IgD-negative memory B cell (primary cell): ENCODE measurements at regions not wholly inside any gene's neighbourhood (a gene's known extent, or its start where the extent isn't known, plus 50 kb on each side); places are given as distances from the start of the nearest gene placed in this dataset.
"Not testable (repeated sequence)": the region's sequence is repeated elsewhere in the genome, so short reads cannot be mapped to it uniquely, and the experiment has no call there.

ENCODE experiments used
- H3K27ac Mint-ChIP-seq, 3 donors: one replicate each; pipeline ENCODE4 v1.8.0; 2020 to 2022; ENCODE audit warnings: mild to moderate bottlenecking in 3 of 3, mixed read lengths in 3 of 3, moderate library complexity in 1 of 3
- H3K27me3 Mint-ChIP-seq: one replicate; pipeline ENCODE4 v1.8.0; 2021; ENCODE audit warnings: mixed read lengths
- H3K36me3 Mint-ChIP-seq: one replicate; pipeline ENCODE4 v1.8.0; 2020; ENCODE audit warnings: mild to moderate bottlenecking, mixed read lengths
- H3K4me1 Mint-ChIP-seq, 3 donors: one replicate each; pipeline ENCODE4 v1.8.0; 2020 to 2022; ENCODE audit warnings: mixed read lengths in 3 of 3, mild to moderate bottlenecking in 1 of 3
- H3K4me3 Mint-ChIP-seq, 4 donors: one replicate each; pipeline ENCODE4 v1.8.0; 2020 to 2022; ENCODE audit warnings: mild to moderate bottlenecking in 4 of 4, mixed read lengths in 4 of 4, moderate library complexity in 3 of 4
- H3K9me3 Mint-ChIP-seq, 3 donors: one replicate each; pipeline ENCODE4 v1.8.0; 2020 to 2021; ENCODE audit warnings: mixed read lengths in 3 of 3, mild to moderate bottlenecking in 1 of 3

DNA sequence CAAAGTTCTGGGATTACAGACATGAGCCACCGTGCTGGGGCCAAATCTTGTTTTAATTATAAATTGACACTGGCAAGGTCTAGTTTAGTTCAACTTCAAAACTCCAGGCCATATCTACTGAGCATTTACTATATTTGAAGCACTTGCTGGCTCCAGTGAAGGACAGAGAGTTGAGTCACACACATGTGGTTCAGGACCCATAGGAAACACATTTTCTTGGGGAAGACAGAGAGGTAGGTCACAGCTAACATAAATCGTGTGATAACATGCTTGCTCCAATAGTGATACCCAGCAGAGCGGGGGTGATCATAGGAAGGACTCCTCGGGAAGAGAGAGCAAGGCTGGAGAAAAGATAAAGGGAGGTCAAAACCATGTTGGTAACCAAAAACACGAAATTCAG lies 170.6 kb upstream of the TSC22D1 start:
- H3K4me3 Mint-ChIP-seq, result no peak overlapping the region
- H3K27me3 Mint-ChIP-seq, result peaks cover 1% of the 10 kb centered on the region

DNA sequence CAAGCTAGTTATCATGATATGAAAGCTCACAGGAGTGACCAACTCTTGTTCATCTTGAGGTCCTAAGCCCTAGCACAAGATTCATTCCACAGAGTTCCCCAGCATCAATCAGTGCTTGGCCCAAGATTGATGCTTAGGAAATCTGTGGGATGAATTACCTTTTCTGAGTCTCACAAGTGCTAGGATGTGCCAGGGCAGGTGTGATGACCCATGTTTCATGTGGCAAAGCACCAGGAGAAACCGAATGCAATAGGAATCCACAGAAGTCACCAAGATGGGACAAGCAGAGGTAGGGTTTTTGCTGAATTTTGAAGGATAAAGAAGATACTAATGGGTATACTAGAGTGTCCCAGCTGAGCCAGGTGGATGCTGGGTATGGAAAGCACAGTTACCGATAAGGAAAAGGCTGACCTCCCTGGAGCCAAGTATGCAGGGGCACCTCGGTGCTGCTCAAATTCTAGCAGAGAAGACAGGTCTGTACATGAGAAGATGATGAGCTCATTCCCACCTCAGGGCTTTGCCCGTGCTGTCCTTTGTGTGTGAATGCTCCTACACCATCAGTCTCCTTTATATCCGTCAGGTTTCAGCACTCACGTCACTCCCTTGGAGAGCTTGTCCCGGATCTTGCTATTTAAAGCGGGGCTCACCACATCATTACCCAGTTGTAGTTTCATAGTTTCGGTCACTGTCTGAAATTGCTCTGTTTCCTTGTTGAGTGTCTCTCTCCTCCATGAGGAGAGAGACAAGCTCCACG lies 168.9 kb upstream of the TSC22D1 start:
- no peaks in the 10 kb centered on the region for H3K27me3 Mint-ChIP-seq
- H3K27ac Mint-ChIP-seq, result no peak overlapping the region
- peaks cover 0 to 1% (median 0%) of the 10 kb centered on the region in 3 donors for H3K4me1 Mint-ChIP-seq
- peaks cover 1% of the 10 kb centered on the region for H3K36me3 Mint-ChIP-seq
- no peak overlapping the region for H3K4me3 Mint-ChIP-seq
- H3K9me3 Mint-ChIP-seq, result peaks cover 0 to 6% (median 2%) of the 10 kb centered on the region in 3 donors

More for the DNA sequence above, 170.6 kb upstream of the TSC22D1 start:
- Mint-ChIP-seq H3K9me3 (peaks cover 0 to 6% (median 2%) of the 10 kb centered on the region in 3 donors), H3K27ac (no peak overlapping the region), H3K4me1 (peaks cover 0 to 1% (median 0%) of the 10 kb centered on the region in 3 donors), H3K36me3 (peaks cover 1% of the 10 kb centered on the region)

DNA sequence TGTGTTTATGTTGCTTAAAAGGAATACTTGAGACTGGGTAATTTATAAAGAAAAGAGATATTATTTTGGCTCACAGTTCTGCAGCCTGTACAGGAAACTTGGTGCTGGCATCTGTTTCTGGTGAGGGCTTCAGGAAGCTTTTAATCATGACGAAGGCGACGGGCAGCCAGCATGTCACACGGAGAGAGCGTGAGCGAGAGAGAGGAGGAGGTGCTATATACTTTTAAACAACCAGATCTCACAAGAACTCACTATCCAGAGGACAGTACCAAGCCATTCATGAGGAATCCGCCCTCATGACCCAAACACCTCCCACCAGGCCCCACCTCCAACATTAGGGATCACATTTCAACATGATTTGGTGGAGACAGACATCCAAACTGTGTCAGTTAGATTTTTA lies 163.4 kb upstream of the TSC22D1 start:
- H3K4me1 Mint-ChIP-seq, result no peaks in the 10 kb centered on the region
- no peak overlapping the region for H3K4me3 Mint-ChIP-seq
- peaks cover 0 to 6% (median 0%) of the 10 kb centered on the region in 3 donors for H3K9me3 Mint-ChIP-seq
- no peak overlapping the region for H3K27ac Mint-ChIP-seq
- H3K27me3 Mint-ChIP-seq, result peaks cover 2% of the 10 kb centered on the region
- H3K36me3 Mint-ChIP-seq, result peaks cover 1% of the 10 kb centered on the region

DNA sequence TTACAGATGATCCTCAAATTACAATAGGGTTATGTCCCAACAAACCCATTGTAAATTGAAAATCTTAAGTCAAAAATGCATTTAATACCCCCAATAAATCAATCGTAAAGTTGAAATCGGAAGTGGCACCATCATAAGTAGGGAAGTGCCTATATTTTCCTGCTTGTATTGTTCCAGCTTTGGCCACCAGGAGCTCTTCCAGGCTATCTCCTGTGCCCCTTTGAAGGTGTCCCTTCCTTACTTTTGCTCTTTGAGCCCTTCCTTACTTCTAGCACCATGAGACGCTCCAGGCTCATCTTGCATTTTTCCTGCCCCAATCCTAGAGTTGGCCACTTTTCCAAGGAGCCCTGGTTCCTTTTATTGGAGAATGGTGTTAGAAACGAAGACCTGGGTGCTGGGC lies 163.0 kb upstream of the TSC22D1 start:
- peaks cover 2% of the 10 kb centered on the region for H3K27me3 Mint-ChIP-seq

DNA sequence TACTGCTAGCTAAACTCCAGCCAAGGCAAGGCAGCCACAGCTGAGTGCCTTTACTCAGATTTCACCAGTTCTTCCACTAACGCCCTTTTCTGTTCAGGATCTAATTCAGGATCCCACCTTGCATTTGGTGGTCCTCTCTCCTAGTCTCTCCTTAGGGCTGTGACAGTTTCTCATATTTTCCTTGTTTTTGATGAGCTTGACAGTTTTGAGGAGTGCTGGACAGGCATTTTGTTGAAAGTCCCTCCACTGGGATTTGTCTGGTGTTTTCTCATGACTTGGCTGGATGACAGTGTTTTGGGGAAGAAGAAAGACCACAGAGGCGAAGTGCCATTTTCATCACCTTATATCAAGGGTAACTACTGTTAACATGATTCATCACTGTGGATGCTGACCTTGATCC lies 162.3 kb upstream of the TSC22D1 start:
- Mint-ChIP-seq H3K4me3 (no peak overlapping the region), H3K27ac (no peak overlapping the region), H3K36me3 (no peaks in the 10 kb centered on the region), H3K9me3 (peaks cover 0 to 1% (median 0%) of the 10 kb centered on the region in 3 donors), H3K4me1 (no peaks in the 10 kb centered on the region), H3K27me3 (peaks cover 2% of the 10 kb centered on the region)

More for the DNA sequence above, 163.0 kb upstream of the TSC22D1 start:
- no peak overlapping the region for H3K27ac Mint-ChIP-seq
- no peak overlapping the region for H3K4me3 Mint-ChIP-seq
- no peaks in the 10 kb centered on the region for H3K4me1 Mint-ChIP-seq
- peaks cover 0 to 6% (median 0%) of the 10 kb centered on the region in 3 donors for H3K9me3 Mint-ChIP-seq
- H3K36me3 Mint-ChIP-seq, result peaks cover 1% of the 10 kb centered on the region

DNA sequence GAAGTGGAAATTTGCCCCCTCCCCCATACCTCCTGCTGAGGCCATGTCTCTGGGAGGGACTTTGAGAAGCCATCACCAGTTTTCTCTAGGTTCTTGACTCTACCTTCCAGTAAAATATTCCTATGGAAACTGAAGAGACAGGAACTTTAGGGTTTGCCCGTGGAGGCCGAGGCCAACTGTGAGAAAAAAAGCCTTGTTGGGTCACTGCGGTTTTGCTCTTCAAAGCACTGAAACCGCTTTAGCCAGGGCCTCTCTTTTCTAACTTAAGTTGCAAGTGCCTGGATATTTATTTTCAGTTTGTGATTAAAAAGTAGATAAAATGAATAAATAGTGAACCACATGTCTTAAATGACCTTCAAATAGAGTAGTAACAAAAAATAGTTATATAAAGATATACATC lies 159.7 kb upstream of the TSC22D1 start:
- H3K9me3 Mint-ChIP-seq, result peaks cover 0 to 4% (median 0%) of the 10 kb centered on the region in 3 donors
- no peak overlapping the region for H3K27ac Mint-ChIP-seq
- H3K4me1 Mint-ChIP-seq, result no peaks in the 10 kb centered on the region
- H3K36me3 Mint-ChIP-seq, result no peaks in the 10 kb centered on the region
- H3K27me3 Mint-ChIP-seq, result peaks cover 2% of the 10 kb centered on the region
- no peak overlapping the region for H3K4me3 Mint-ChIP-seq

DNA sequence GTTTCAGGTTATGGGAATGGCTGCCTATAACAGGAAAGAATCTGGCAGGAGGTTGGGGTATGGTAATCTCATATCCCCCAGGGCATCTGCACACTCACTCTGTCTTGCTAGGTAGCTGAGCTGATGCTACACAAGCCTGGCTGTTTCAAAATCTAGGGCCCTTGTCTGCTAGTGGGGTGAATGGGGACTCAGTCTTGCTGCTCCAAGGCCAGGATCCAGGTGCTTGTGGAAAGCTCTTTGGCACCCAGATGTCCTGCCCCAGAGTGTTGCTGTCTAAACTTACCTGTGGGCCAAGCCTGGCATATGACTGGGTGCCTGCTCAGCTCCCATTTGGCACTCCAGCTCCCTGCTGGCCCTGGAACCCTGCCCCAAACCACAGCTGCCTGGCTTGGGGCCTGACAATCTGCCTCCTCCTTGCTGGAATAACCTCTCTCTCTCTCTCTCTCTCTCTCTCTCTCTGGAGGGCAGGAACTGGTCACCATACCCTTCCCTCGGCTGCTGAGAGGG lies 158.1 kb upstream of the TSC22D1 start:
- Mint-ChIP-seq H3K9me3 (peaks cover 0 to 4% (median 0%) of the 10 kb centered on the region in 3 donors), H3K4me3 (peak overlapping the region in 1 of 4 donors; percentile 67), H3K36me3 (no peaks in the 10 kb centered on the region), H3K4me1 (no peaks in the 10 kb centered on the region), H3K27me3 (peaks cover 5% of the 10 kb centered on the region), H3K27ac (peak overlapping the region in 1 of 3 donors; percentile 57)

DNA sequence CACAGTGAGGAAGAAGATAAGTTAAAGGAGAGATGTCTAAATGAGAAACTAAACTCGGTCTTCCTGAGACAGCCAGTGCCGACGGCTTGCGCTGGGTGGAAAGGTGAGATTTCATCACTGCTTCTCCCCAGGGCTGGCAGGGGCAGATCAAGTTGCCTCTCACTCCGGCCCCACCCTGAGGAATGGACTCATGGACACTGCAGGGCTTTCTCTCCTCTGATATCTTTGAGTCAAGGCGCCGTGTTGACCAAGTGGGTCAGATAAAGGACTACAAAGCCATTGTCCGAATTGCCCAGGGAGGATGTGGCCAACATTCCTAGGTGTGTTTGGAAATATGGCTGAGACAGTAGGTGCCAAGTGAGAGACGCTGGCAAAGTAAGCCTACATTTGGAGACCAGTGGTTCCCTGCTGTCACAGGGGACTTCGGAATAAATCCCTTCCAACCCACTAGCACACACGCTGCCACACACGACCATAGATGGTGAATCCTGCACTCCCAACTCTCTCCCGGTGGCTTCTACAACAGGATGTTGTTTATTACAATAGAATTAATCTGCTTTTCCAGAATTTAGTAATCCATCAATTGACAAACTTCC lies 156.5 kb upstream of the TSC22D1 start:
- Mint-ChIP-seq H3K9me3 (peaks cover 0 to 4% (median 0%) of the 10 kb centered on the region in 3 donors), H3K4me3 (no peak overlapping the region), H3K36me3 (no peaks in the 10 kb centered on the region), H3K4me1 (no peaks in the 10 kb centered on the region), H3K27me3 (peaks cover 5% of the 10 kb centered on the region), H3K27ac (no peak overlapping the region)

DNA sequence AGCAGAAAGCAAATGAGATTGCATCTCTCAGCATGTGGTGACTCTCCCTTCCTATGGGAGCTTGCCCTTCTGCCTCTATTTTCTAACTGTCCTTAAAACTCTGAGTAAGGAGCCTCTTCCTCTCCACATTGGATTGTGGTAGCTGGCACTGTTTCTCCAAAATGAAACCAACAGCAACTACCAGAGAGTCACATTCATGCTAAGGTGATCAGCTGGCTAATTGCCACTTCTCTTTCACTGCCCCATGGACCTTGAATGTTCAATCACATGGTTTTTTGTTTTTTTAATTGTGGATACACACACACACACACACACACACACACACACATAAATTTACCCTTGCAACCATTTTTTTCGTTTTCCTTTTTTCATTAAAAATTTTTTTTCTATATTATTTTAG lies 154.7 kb upstream of the TSC22D1 start:
- Mint-ChIP-seq H3K9me3 (peaks cover 0 to 4% (median 0%) of the 10 kb centered on the region in 3 donors), H3K4me3 (no peak overlapping the region), H3K27me3 (peaks cover 5% of the 10 kb centered on the region), H3K4me1 (no peaks in the 10 kb centered on the region), H3K36me3 (peaks cover 2% of the 10 kb centered on the region), H3K27ac (no peak overlapping the region)

DNA sequence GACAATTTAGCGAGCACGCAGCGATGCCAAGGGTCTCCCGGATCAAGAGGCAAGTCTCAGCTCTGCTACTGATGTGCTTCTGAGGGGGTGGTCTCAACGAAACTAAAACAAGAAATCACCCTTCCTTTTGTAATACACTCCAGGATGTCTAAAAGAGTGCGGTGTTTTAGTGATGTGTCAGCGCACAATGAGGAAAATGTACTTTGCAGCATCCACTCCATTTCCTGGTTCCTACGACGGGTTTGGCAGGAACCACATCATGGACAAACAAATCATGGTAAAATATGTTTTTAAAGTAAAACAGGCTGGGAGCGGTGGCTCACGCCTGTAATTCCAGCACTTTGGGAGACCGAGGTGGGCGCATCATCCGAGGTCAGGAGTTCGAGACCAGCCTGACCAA lies 154.0 kb upstream of the TSC22D1 start:
- Mint-ChIP-seq H3K4me1 (no peaks in the 10 kb centered on the region), H3K27me3 (peaks cover 5% of the 10 kb centered on the region), H3K9me3 (peaks cover 0 to 4% (median 0%) of the 10 kb centered on the region in 3 donors), H3K4me3 (peak overlapping the region in 1 of 4 donors; percentile 62), H3K36me3 (peaks cover 2% of the 10 kb centered on the region), H3K27ac (no peak overlapping the region)

DNA sequence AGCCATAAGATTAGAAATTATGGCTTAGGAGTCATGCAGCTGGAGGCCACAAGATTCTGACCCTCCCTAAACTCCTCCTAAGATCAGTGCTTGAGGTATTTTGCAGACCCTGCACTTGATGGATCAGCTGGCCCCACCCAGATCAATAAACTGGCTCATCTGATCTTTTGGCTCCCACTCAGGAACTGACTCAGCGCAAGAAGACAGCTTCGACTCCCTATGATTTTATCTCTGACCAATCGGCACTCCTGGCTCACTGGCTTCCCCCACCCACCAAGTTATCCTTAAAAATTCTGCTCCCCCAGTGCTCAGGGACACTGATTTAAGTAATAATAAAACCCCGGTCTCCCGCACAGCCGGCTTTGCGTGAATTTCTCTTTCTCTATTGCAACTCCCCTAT lies 151.5 kb upstream of the TSC22D1 start:
- H3K4me1 Mint-ChIP-seq, H3K36me3 Mint-ChIP-seq, H3K27me3 Mint-ChIP-seq, H3K4me3 Mint-ChIP-seq, H3K9me3 Mint-ChIP-seq, H3K27ac Mint-ChIP-seq: not testable (repeated sequence)

DNA sequence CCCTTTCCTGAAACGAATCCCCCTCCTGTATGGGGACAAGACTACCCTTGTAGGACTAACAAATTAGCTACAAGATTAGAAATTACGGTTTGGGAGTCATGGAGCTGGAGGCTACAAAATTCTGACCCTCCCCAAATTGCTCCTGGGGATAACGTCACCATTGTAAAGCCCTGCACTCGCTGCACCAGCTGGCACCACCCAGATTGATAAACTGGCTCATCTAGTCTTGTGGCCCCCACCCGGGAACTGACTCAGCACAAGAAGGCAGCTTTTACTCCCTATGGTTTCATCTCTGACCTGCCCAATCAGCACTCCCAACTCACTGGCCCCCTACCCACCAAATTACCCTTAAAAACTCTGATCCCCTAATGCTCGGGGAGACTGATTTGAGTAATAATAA lies 150.6 kb upstream of the TSC22D1 start:
- no peak overlapping the region for H3K27ac Mint-ChIP-seq
- H3K4me1 Mint-ChIP-seq, result no peaks in the 10 kb centered on the region
- H3K27me3 Mint-ChIP-seq, result peaks cover 3% of the 10 kb centered on the region
- no peak overlapping the region for H3K4me3 Mint-ChIP-seq
- peaks cover 0 to 6% (median 0%) of the 10 kb centered on the region in 3 donors for H3K9me3 Mint-ChIP-seq
- peaks cover 3% of the 10 kb centered on the region for H3K36me3 Mint-ChIP-seq

DNA sequence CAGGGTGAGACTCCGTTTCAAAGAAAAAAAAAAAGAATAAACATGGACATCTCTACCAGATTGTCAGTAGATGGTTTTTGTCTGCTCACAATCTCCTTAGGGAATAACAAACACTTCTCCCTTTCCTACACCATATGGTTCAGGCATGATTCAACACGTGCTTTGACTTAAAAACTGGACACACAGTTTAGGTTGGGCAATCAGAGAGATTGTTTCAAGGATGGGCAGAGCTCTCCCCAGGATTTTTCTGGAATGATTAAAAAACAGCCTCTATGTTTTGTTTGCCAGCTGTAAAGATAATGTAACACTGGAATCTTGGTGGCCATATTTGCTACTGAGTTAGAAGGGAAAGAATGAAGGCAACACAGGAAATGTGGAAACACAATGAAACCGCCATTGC lies 150.1 kb upstream of the TSC22D1 start:
- H3K9me3 Mint-ChIP-seq, result peaks cover 0 to 3% (median 0%) of the 10 kb centered on the region in 3 donors
- H3K4me1 Mint-ChIP-seq, result no peaks in the 10 kb centered on the region

DNA sequence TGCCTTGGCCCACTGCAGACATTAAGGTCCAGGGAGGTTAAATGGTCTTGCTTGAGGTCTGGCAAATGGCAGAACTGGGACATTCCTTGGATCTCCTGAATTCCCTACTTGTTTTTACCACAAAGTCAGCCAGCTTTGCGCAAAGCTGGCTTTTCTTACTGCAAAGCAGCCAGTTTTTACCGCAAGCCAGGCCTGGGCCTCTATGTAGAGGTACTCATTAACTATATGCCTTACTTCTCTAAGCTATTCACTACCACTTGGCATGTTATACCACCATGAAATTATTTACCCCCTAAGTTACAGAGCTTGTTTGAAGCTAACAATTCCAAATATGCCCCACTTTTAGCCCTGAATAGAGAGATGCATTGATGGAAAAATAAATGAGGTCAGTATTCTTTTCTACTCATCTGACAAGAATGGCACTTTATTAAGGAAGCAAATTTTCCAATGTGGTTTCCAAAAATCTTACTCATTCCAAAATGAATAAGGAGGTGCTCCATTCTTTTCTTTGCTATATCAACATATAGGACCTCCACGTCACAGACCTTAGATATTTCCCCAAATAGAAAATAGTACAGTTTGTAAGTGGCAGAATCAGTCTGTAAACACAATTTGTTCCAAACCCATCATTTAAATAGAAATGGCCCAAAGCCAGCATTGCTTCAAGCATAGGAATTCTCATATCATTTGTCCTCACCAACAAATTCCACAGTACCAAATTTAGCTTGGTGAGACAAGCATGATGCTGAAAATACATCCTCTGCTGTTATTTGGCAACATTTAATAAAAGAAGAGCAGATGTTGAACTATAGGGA lies 143.9 kb upstream of the TSC22D1 start:
- Mint-ChIP-seq H3K9me3 (peaks cover 0 to 3% (median 0%) of the 10 kb centered on the region in 3 donors), H3K27me3 (no peaks in the 10 kb centered on the region), H3K36me3 (peaks cover 2% of the 10 kb centered on the region), H3K27ac (no peak overlapping the region), H3K4me3 (no peak overlapping the region), H3K4me1 (no peaks in the 10 kb centered on the region)

More for the DNA sequence above, 150.1 kb upstream of the TSC22D1 start:
- Mint-ChIP-seq H3K27ac (no peak overlapping the region), H3K27me3 (peaks cover 3% of the 10 kb centered on the region), H3K4me3 (no peak overlapping the region), H3K36me3 (peaks cover 3% of the 10 kb centered on the region)

DNA sequence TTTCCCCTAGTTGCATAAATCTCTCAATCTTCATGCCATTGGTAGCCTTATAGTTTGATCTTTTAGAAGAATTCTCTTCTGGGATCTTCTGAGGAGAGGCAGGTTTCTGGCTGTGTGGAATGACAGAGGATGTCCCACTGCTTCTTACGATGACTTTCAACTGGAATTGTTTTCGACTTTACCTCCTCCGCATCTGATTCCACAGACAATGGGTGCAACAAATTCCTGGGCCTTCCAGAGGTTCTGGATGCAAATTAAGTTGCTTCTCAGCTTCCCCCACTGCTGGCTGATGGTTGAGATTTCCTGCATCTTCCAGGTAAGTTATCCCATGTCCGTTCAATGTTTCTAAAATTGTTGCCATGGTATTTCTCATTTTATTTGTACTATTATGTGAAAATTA lies 142.3 kb upstream of the TSC22D1 start:
- H3K36me3 Mint-ChIP-seq, result peaks cover 2% of the 10 kb centered on the region
- no peaks in the 10 kb centered on the region for H3K4me1 Mint-ChIP-seq
- no peak overlapping the region for H3K4me3 Mint-ChIP-seq
- H3K27me3 Mint-ChIP-seq, result no peaks in the 10 kb centered on the region
- H3K27ac Mint-ChIP-seq, result no peak overlapping the region
- H3K9me3 Mint-ChIP-seq, result peaks cover 0 to 3% (median 0%) of the 10 kb centered on the region in 3 donors
